CD4-positive, alpha-beta T cell treated with Interleukin-4 for 1 hour (primary cell): ENCODE measurements at regions not wholly inside any gene's neighbourhood (a gene's known extent, or its start where the extent isn't known, plus 50 kb on each side); places are given as distances from the start of the nearest gene placed in this dataset.
"Not testable (repeated sequence)": the region's sequence is repeated elsewhere in the genome, so short reads cannot be mapped to it uniquely, and the experiment has no call there.

Source experiments
- DNase-seq, 2 donors: peaks; one replicate each; pipeline ENCODE4 v3.0.0-alpha.2; 2020 to 2022

DNA sequence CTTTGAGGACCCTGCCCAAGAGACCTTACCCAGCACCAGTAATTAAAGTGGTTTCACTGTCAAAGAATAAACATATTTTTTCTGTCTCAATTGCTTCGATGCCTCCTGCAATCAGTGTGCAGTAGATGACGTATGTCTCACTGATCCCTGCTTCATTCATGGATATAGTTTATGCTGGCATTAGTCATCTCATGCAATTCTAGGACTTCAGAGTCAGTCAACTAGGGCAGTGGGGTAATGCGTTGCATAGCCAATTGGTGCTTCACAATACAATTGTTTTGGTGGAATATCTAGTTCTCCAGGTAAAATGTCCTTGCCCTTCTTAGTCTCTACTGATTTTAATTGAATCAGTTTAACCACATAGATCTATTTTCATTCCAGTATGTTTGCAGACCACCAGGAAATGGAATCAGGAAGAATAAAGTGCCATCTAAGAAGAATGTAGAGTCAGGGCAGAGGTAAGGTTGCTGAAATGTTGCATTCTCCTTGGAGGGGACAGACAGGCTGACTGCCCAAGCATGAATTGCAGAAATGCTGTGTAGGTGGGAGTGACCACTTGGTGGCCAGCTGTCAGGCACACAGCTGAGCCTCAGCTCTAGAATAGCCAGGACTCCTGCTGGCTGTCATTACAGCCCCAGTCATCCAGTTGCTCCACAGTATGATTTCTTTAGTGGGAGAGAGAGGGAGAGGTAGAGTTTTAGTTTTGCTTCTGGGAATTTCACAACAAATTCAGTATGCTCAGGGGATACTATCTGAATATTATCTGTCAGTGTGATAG lies 73.5 kb upstream of the MEGF10 start:
- DNase-seq: no peak

DNA sequence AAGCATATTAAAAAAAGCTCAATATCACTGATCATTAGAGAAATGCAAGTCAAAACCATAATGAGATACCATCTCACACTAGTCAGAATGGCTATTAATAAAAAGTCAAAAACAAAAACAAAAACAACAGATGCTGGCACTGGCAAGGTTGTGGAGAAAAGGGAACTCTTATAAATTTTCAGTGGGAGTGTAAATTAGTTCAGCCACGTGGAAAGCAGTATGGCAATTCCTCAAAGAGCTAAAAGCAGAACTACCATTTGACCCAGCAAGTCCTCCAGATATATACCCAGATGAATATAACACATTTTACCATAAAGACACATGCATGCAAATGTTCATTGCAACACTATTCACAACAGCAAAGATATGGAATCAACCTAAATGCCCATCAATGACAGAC lies 68.7 kb upstream of the MEGF10 start:
- DNase-seq: not testable (repeated sequence)

DNA sequence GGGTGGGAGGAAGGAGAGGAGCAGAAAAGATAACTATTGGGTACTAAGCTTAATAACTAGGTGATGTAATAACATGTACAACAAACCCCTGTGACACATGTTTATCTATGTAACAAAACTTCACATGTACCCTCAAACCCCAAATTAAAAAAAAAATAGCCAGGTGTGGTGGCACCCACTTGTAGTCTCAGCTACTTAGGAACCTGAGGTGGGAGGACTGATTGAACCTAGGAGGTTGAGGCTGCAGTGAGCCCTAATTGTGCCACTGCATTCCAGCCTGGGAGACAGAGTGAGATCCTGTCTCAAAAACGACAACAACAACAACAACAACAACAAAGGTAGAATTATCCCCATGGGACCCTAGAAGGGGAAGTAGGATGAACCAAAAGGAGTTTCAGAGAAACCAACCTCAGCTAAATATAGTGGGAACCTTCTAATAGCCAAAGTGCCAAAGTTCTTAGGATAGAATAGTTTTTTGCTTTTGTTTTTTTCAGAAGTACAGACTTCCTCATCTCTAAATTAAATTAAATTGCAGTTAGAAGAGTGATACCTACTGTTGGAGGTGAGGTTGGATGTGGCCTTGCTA lies 67.9 kb upstream of the MEGF10 start:
- DNase-seq: not testable (repeated sequence)

DNA sequence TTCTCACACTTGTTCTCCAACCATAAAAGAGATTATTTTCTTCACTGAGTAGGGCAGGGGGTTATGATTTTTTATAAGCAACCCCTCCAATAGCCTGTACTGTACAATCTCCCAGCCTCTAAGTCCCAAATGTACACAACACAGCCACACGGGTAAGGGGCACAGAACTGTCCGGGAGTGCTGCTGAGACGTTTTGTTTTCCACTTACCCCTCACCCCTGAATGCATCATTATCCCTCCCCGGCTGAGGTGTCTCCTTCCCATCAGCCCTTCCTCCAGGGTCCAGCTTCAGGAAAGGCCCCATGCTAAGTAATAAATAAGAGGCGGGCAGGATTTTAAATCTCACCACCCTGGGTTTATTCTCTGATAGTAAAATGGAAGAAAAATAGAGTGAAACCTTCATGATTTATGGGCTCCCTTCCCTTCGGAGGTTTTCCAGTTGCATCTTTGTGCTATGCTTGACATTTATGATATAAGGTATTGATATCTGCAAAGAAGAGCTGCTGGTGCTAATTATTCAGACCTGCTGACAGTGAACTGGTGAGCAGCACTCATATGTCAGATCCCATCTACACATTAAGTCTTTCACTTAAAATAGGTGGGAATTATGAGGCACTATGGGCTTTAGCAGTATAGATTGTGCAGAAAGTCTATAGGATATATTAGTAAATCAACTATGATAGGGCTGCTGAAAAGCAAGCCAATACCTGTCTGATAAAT lies 67.2 kb upstream of the MEGF10 start:
- DNase-seq: no peak

DNA sequence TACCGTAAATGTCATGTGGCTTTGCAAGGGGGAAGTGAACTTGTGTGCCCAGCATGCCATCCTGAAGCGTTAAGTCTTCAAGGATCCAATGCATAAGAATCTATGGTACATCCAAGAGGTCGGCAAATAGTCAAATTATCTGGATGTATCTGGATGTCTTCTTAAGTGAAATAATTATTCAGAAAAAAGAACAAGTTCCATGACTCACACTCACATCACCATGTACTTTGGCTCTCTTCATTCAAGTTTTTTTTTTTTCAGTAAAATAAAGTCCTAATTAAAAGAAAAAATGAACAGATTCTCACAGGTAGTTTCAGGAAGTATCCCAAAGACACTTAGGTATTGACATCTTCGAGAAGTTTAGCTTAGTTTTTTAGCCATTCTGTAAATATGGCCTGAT lies 62.7 kb upstream of the MEGF10 start:
- DNase-seq: no peak

DNA sequence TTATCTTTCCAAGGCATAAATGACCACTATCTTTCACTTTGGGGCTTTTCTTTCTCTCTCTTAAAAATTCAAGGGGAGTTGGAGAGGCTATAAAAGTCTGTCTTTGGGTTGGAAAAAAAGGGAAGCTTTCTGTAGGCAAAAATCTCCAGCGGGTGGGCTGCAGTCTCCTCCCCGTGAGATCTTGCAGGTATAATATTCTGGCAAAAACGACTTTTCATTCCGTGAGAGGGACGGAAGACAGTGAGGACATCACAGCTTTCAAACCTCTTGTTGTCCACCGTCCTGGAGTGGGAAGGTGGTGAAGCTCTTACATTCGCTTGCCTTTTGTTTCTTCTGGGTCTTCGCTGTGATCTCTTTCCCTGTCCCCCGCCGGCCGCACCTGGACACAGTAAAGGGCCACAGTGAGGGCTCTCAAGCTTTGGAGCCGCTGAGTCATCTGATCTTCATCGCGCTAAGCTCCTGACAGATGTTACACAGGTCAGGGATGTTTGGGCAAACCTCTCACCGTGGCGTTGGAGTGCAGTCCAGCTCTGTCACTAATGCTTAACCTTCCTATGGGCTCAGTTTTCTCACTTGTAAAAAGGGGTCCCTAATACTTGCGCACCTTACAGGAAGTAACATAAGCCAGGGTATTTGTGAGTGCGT lies 61.9 kb upstream of the MEGF10 start:
- DNase-seq: no peak

DNA sequence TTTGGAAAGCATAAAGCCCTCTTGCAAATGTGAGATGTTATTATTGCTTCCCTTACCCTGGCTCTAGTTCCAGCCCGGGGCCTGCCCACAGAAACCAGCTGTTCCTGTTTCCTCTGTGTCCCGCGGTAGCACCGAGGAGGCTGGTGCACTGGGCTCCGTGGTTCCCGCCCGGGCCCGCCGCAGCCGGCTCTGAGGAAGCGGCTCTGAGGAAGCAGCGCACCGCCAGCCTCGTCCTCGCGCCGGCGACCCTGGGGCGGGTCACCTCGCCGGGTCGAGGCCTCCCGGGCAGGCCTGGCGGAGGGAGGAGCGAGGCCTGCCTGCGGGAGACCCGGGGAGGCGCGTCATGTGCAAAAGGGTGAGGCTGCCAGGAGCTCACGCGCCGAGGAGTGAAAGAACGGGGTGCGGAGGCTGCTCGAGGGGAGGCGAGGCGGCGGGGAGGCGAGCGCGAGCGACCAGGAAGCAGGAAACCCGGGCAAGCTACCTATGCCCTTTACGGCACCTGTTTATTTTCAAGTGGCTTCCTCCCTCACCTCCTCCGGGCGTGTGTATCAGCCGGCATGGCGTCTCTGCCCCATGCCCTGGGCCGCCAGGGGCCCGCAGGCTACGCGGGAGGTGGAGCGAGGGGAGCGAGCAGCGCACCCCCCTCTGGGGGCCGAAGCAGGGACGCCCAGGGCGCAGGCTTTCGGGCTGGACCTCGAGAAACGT lies 61.3 kb upstream of the MEGF10 start:
- DNase-seq: peak; percentile 47 to 50

DNA sequence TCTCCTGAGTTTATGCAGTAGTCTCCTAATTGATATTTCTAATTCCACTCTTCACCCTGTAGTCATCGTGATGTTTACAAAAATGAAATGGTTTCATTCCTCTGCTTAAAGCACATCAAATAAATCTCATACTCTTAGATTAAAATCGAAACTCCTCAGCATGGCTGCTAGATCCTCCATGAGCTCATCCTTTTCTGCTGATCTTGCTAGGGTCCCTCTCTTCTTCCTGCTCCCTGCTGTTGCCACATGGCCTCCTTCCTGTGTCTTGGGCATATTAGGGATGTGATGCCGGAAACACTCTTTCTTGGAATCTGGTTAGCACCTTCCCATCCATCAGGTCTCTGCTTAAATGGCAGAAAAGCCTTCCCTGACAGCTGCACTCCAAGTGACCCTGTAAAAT lies 59.5 kb upstream of the MEGF10 start:
- DNase-seq: no peak

DNA sequence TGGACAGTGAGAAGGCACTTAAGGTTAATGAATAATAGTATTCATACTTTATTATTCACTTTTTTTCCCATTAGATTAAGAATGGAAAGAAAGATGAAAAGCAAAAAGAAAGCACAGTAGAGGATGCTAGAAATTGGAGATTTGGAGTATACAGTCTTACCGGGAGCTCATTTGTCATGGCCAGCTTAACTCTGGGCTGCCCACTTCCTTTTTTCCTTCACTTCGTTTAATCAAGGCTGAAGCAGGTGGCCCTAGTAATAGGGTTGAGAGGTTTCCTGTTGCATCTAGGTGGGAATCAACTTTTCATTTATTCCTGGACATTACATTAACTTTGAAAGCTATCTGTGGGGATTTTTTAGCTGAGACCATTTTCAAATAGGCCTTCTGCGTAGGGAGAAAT lies 57.0 kb upstream of the MEGF10 start:
- no peak for DNase-seq

DNA sequence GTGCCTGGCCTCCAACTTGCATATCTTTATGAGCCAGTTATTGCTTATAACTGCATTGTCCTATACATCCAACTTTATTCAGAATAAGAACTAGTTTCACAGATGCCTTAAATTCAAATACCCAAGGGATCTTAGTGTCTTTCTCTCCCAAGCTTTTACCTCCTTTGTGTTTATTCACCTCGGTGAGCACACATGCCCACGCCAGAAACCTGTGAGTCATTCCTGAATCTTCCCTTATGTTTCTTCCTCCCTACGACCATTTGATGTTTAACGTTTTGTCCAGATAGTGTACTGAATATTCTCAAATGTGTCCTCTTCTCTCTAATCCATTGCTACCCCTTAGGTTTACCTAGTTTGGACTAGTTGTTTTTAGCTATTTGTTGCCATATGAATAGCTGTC lies 55.5 kb upstream of the MEGF10 start:
- DNase-seq: no peak

DNA sequence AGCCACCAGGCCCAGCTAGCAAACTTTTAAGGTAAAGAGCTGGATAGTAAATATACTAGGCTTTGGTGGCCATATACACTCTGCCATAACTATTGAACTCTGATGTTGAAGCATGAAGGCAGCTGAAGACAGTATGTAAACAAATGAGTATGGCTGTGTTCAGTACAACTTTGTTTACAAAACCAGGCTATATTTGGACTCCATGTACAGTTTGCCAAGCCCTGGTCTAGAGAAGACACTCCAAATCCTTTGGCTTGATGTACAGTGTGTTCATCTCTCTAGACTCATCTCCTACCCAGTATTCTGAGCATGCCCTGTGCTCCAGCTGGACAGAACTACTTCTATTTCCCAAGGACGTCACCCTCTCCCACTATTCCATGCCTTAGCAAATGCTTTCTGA lies 54.3 kb upstream of the MEGF10 start:
- no peak for DNase-seq
